NOMO-1 treated with dmso at 0.1 percent for 144 hours (cell line): ENCODE measurements at regions not wholly inside any gene's neighbourhood (a gene's known extent, or its start where the extent isn't known, plus 50 kb on each side); places are given as distances from the start of the nearest gene placed in this dataset.
A peak's percentile ranks its signal among the peaks of the same experiment; 100 is the strongest.

Source experiments
- DNase-seq: peaks from one replicate; lab custom pipeline; 2025; ENCODE audit not compliant: unreplicated experiment; lab: John Stamatoyannopoulos, UW

- DNase-seq = no peak
Measured at GRCh38 chr10:56895306-56895705, 534.2 kb upstream of the ZWINT start.

DNA sequence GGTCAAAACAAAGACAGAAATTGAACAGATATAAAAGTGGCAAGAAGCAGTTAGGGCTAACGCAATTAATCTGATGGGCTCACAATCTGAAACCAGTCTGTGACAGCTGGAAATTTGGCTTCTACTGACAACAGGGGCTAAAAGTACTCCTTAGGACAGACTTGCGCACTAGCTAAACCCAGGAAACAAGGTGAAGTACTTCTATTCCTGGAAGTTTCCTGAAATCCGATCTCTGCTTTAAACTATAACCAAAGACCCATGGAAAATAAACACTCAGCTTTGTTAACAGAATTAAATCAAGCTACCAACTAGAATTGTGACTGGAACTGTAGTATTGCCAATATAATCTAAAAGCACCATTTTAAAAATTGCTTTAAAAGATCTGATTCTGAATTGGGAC is 520.2 kb upstream of the ZWINT start:
- DNase-seq = no peak

GRCh38 chr10:56880606-56881005 is 519.5 kb upstream of the ZWINT start:
- no peak for DNase-seq

GRCh38 chr10:56874950-56875349 is 513.9 kb upstream of the ZWINT start:
- DNase-seq = no peak

DNA sequence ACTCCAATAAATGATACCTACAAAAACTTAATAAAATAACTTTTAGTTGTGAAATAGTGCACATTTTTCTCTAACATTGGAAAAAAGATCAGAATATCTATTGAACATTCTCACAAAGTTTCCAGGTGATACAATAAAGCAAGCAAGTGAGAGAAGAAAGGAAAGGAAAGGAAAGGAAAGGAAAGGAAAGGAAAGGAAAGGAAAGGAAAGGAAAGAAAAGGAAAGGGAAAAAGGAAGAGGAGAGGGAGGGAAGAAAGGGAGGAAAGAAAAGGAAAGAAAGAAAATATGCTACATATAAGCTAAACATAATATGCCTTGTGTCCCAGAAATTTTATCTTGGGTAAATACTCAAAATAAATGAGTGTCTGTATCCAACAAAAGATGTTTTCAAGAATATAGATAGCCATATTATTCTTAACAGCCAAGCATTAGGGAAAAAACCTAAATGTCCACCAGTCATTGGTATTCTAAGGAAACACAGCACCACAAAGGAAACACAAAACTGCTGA is 510.2 kb upstream of the ZWINT start:
- no peak for DNase-seq

DNA sequence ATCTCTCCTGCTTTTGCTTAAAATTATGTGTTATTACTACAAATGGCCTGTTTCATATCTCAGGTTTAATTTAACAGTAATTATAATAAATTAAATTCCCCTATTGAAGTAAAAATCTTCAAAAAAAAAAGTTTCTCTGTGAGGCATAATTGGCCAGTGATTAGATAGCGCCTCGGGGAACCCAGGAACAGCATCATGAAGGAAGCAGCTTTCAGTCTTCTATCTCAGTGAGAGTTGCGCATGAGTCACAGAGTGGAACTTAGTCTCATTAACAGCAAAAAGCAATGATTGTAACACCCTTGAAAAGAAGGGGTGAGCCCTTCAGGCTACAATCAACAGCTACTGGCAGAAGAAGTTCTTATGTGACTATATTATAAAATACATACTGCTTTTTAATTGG is 506.2 kb upstream of the ZWINT start:
- no peak for DNase-seq

- no peak for DNase-seq
Measured at GRCh38 chr10:56856569-56856968, 495.5 kb upstream of the ZWINT start.

DNA sequence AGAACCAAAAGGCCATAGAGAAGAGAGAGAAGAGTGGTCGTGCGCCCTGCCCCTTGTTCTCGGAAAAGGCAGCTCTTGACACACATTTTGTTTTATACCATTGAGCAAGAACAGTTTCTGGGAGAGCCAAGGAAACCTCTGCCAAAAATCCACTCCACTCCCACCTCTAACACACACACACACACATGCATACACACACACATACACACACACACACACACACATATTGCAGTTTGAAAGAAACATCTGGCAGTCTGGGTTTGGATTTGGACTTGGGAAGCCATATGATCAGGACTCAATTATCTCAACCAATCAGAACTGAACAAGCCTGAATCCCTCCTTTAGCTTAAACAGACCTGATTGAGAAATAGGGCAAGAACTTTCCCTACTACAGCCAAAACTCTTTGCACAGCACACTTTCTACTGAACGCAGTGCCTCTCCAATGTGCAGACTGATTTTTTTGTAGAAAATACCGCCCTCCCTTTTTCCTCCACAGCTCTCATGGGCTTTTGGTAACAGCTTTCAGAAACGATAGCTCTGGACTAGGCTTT is 484.0 kb upstream of the ZWINT start:
- no peak for DNase-seq

DNA sequence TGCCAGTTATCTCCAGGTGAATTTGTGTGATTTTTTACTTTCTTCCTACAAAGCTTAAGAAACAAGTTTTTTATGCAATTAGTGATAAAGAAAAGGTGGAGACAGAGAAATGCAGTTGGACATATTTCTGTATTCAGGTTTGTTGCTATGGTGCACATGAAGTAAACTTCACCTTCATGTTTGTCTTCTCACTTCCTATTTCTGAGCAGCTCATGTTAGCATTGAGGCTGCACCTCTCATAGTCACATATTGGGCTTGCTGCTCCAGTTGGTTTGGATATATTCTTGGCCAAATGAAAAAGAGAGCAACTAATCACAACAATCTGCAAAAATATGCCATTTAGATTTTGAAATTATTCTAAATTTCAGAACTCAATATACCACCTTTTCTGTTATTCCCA is 475.6 kb upstream of the ZWINT start:
- DNase-seq = no peak

GRCh38 chr10:56831681-56832080 is 470.6 kb upstream of the ZWINT start:
- DNase-seq = no peak

- peak; percentile 0 for DNase-seq
Measured at GRCh38 chr10:56823849-56824248, 462.8 kb upstream of the ZWINT start.

- DNase-seq = no peak
Measured at GRCh38 chr10:56805022-56805421, 444.0 kb upstream of the ZWINT start.

DNA sequence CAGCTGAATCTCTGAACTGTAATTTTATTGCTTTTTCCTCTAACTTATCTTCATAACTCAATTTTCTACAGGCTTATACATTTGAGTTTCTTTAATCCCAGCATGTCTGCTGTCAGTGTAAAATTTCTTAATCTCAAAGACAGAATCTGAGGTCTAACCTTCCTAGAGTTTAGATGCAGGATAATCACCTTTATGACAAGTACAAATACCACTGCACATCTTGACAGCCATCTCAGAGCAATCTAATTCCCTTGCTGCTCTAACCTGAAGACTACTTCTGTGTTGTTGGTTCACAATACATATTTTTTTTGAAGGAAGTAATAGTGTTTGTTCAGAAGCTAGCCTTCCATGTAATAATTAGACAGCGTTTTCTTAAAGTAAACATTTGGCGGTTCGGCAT is 424.2 kb upstream of the ZWINT start:
- DNase-seq = no peak

DNA sequence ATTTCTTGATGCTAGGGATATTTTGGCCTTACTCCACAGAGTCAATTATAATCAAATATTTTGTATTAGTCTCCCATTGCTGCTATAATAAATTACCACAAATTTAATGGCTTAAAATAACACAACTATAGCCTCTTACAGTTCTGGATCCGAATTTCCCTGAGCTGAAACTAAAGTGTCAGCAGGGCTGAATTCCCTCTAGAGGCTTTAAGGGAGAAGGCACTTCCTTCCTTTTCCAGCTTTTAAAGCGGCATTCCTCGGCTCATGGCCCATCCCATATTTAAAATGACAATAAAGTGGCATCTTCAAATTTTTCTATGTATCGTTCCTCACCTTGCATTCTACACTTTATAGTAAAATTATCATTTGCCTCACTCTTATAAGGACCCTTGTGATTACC is 421.4 kb upstream of the ZWINT start:
- DNase-seq = no peak

DNA sequence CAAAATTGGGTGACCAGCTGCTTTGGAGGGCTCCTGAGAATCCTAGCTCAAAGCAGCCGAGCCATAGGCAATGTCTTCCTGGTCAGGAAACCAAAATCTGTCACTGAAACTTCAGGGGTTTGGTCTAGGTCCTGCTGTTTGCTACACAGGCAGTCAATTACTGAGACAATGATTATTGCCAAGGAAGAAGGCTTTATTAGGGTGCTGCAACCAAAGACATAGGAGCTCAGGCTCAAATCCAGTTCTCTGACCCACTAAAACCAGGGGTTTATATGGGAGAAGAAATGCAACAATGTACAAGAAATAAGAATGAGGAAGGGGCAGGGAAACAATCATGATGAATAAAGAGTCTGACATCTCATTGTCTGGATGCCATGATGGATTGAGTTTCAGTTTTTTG is 410.3 kb upstream of the ZWINT start:
- DNase-seq = no peak

DNA sequence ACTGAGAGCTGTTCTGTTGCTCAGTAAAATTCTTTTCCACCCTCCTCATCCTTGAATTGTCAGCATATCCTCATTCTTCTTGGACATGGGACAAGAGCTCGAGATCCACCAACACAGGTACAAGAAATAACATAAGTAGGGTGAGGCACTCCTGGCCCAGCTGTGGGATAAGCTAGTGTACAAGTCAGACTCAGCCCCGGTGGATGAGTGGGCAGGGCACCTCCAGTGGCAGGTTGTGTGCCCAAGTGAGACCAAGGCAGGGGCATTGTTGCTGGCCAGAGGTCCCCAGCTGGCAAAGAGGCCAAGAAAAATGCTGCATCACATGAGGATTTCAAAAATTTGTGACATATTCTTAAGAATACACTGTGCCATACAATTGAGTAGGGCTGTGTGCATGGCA is 402.0 kb upstream of the ZWINT start:
- no peak for DNase-seq

DNA sequence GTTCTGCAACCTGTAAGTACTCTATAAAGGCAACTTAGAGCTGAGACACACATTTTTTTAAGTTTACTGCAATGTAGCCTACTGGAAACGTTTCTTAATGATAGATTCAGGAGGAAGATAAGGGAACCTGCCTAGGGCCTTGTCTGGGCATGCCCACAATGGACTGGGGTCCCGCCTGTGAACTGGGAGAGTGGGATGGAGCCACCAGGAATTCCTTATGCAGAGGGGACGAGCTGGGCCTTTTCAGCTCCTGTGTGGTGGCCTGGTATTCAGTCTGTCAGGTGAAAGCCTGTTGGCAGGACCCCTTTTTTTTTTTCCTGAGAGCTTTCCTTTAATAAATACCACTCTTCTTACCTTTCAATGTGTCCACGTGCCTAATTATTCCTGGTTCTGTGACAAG is 384.4 kb upstream of the ZWINT start:
- no peak for DNase-seq

- no peak for DNase-seq
Measured at GRCh38 chr10:56728349-56728748, 367.3 kb upstream of the ZWINT start.

GRCh38 chr10:56722912-56723311 is 361.9 kb upstream of the ZWINT start:
- DNase-seq = no peak

DNA sequence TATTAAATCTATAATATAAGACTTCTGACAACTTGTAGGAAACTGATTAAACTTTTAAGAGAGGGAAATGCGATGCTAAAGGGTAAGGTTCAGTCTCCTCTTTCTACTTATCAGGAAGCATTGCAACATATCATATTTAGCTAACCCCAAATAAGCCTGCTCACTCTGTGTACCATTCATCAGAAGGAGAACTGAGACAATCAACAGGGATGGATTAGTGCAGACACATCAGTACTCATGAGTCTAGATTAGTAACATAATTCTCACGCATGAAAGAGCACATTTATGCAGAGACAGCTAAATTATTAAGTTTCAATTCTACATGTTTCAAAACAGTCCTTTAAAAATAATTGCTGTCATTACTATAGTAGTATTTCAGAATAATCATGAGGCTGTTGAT is 354.2 kb upstream of the ZWINT start:
- DNase-seq = no peak

DNA sequence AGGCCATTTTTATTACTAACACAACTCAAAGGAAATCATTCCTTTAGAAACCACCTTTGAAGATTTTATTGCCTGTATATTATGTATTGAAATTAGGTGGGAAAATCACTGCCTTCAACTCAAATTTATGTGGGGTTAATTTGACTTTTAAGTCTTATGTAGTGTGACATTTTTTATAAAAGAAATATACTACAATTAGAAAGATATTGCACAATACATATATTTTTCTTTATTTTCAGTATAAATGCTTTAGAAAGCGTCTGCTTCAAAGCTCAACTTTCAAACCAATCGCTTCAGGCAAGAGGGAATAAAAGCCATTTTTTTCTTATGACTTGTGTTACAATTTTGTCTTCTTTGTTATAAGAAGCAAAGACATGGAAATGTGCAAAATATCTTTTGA is 337.4 kb upstream of the ZWINT start:
- no peak for DNase-seq

GRCh38 chr10:56679578-56679977 is 318.5 kb upstream of the ZWINT start:
- no peak for DNase-seq

- no peak for DNase-seq
Measured at GRCh38 chr10:56662765-56663447, 301.8 kb upstream of the ZWINT start.
